H9 (cell line): ENCODE measurements at regions not wholly inside any gene's neighbourhood (a gene's known extent, or its start where the extent isn't known, plus 50 kb on each side); places are given as distances from the start of the nearest gene placed in this dataset.

Experiments used
- DNase-seq: peaks from one replicate; pipeline ENCODE4 v3.0.0-alpha.2; 2017
- H2AFZ ChIP-seq: one replicate; pipeline ENCODE4 v1.6.1; 2013; ENCODE audit warnings: mild to moderate bottlenecking, low read length, control low read depth, moderate library complexity
- H2AK5ac ChIP-seq: 2 replicates; pipeline ENCODE4 v1.6.1; 2013; ENCODE audit warnings: low read length, control low read depth, mixed read lengths; ENCODE audit not compliant: insufficient read length
- H2BK120ac ChIP-seq: one replicate; pipeline ENCODE4 v1.6.1; 2013; ENCODE audit warnings: low read depth, mild to moderate bottlenecking, low read length, control low read depth, inconsistent platforms; ENCODE audit not compliant: poor library complexity, severe bottlenecking
- H2BK12ac ChIP-seq: 2 replicates; pipeline ENCODE4 v1.6.1; 2013; ENCODE audit warnings: low read length, control low read depth, mixed read lengths, low read depth; ENCODE audit not compliant: insufficient read length
- H2BK15ac ChIP-seq: 2 replicates; pipeline ENCODE4 v1.6.1; 2013; ENCODE audit warnings: low read depth, low read length, control low read depth
- H2BK20ac ChIP-seq: one replicate; pipeline ENCODE4 v1.6.1; 2013; ENCODE audit warnings: low read depth, mild to moderate bottlenecking, low read length, control low read depth, inconsistent platforms; ENCODE audit not compliant: poor library complexity, severe bottlenecking
- H2BK5ac ChIP-seq: 2 replicates; pipeline ENCODE4 v1.6.1; 2013; ENCODE audit warnings: low read length, control low read depth, mixed read lengths; ENCODE audit not compliant: insufficient read length
- H3K14ac ChIP-seq: 2 replicates; pipeline ENCODE4 v1.6.1; 2013; ENCODE audit warnings: low read length, control low read depth; ENCODE audit not compliant: insufficient read depth
- H3K18ac ChIP-seq: 2 replicates; pipeline ENCODE4 v1.6.1; 2013; ENCODE audit warnings: low read depth, mild to moderate bottlenecking, mixed read lengths, low read length, control low read depth; ENCODE audit not compliant: insufficient read length
- H3K23ac ChIP-seq: 2 replicates; pipeline ENCODE4 v1.6.1; 2013; ENCODE audit warnings: low read length, control low read depth, mixed read lengths, low read depth; ENCODE audit not compliant: insufficient read length
- H3K23me2 ChIP-seq: 2 replicates; pipeline ENCODE4 v1.6.1; 2013; ENCODE audit warnings: low read depth, mild to moderate bottlenecking, mixed read lengths, low read length, control low read depth; ENCODE audit not compliant: insufficient read length, poor library complexity, severe bottlenecking
- H3K27ac ChIP-seq: 2 replicates; pipeline ENCODE4 v1.5.1; 2013; ENCODE audit warnings: low read length, control low read depth, mixed read lengths, low read depth; ENCODE audit not compliant: insufficient read length
- H3K27me3 ChIP-seq: 2 replicates; pipeline ENCODE4 v1.6.1; 2013; ENCODE audit warnings: low read length, control low read depth, inconsistent platforms; ENCODE audit not compliant: insufficient read depth
- H3K4ac ChIP-seq: 2 replicates; pipeline ENCODE4 v1.6.1; 2013; ENCODE audit warnings: low read depth, mild to moderate bottlenecking, control low read depth, inconsistent platforms, low read length, moderate library complexity
- H3K4me1 ChIP-seq: 2 replicates; pipeline ENCODE4 v1.6.1; 2013; ENCODE audit warnings: low read length, control low read depth, inconsistent platforms; ENCODE audit not compliant: insufficient read depth
- H3K4me2 ChIP-seq: 2 replicates; pipeline ENCODE4 v1.6.1; 2013; ENCODE audit warnings: low read length, control low read depth, mixed read lengths; ENCODE audit not compliant: insufficient read length, insufficient read depth
- H3K56ac ChIP-seq: 2 replicates; pipeline ENCODE4 v1.6.1; 2013; ENCODE audit warnings: low read depth, mild to moderate bottlenecking, mixed read lengths, low read length, control low read depth; ENCODE audit not compliant: insufficient read length
- H3K79me1 ChIP-seq: 2 replicates; pipeline ENCODE4 v1.6.1; 2013; ENCODE audit warnings: low read depth, mild to moderate bottlenecking, moderate library complexity, low read length, control low read depth, inconsistent platforms; ENCODE audit not compliant: insufficient read depth, poor library complexity, severe bottlenecking
- H3K79me2 ChIP-seq: 2 replicates; pipeline ENCODE4 v1.6.1; 2013; ENCODE audit warnings: low read length, control low read depth, inconsistent platforms; ENCODE audit not compliant: insufficient read depth
- H3K9ac ChIP-seq: 2 replicates; pipeline ENCODE4 v1.6.1; 2013; ENCODE audit warnings: low read length, control low read depth, mixed read lengths; ENCODE audit not compliant: insufficient read length; ENCODE audit errors: extremely low read depth
- H3K9me3 ChIP-seq: one replicate; pipeline ENCODE4 v1.6.1; 2013; ENCODE audit warnings: low read depth, low read length, inconsistent platforms; ENCODE audit not compliant: control insufficient read depth
- H3T11ph ChIP-seq: one replicate; pipeline ENCODE4 v1.6.1; 2013; ENCODE audit warnings: mild to moderate bottlenecking, low read length, control low read depth, inconsistent platforms
- H4K20me1 ChIP-seq: one replicate; pipeline ENCODE4 v1.6.1; 2013; ENCODE audit not compliant: control insufficient read depth, insufficient read length, insufficient read depth
- H4K5ac ChIP-seq: 2 replicates; pipeline ENCODE4 v1.6.1; 2013; ENCODE audit warnings: low read depth, mild to moderate bottlenecking, mixed read lengths, low read length, control low read depth; ENCODE audit not compliant: insufficient read length
- H4K8ac ChIP-seq: replicated peaks from 2 replicates; pipeline ENCODE4 v1.6.1; 2013; ENCODE audit warnings: low read length, control low read depth, mixed read lengths, low read depth; ENCODE audit not compliant: insufficient read length
- H4K91ac ChIP-seq: 2 replicates; pipeline ENCODE4 v1.6.1; 2013; ENCODE audit warnings: low read depth, mild to moderate bottlenecking, moderate library complexity, mixed read lengths, low read length, control low read depth; ENCODE audit not compliant: insufficient read length
- H3K27ac Mint-ChIP-seq, 3 experiments: 2 replicates in 2 of 3; 3 replicates in 1 of 3; pipeline ENCODE4 v1.8.0; 2020 to 2021; ENCODE audit warnings: mixed read lengths in 3 of 3, mild to moderate bottlenecking in 1 of 3, moderate library complexity in 1 of 3
- H3K27me3 Mint-ChIP-seq: 2 replicates; pipeline ENCODE4 v1.8.0; 2021; ENCODE audit warnings: low read depth, mild to moderate bottlenecking, moderate library complexity, mixed read lengths
- H3K36me3 Mint-ChIP-seq, 3 experiments: 2 replicates in 2 of 3; 3 replicates in 1 of 3; pipeline ENCODE4 v1.8.0; 2020 to 2021; ENCODE audit warnings: low read depth in 3 of 3, mixed read lengths in 3 of 3; ENCODE audit not compliant: insufficient read depth in 1 of 3
- H3K4me1 Mint-ChIP-seq, 2 experiments: 2 replicates each; pipeline ENCODE4 v1.8.0; 2020; ENCODE audit warnings: mixed read lengths in 2 of 2
- H3K4me3 Mint-ChIP-seq, 2 experiments: 2 replicates in 1 of 2; 3 replicates in 1 of 2; pipeline ENCODE4 v1.8.0; 2020 to 2021; ENCODE audit warnings: mild to moderate bottlenecking in 2 of 2, mixed read lengths in 2 of 2, moderate library complexity in 1 of 2
- H3K9me3 Mint-ChIP-seq, 2 experiments: 2 replicates in 1 of 2; 3 replicates in 1 of 2; pipeline ENCODE4 v1.8.0; 2020; ENCODE audit warnings: mild to moderate bottlenecking in 2 of 2, mixed read lengths in 2 of 2, moderate library complexity in 1 of 2
- CTCF ChIP-seq: fragments of 200-600 bp; sonication (generic); conservative IDR thresholded peaks from 3 replicates; pipeline ENCODE4 v1.8.0; 2021; ENCODE audit warnings: antibody characterized with exemption, mild to moderate bottlenecking
- WGBS: extraction: QIAGEN DNeasy Blood & Tissue Kit; methylation state at CpG from one replicate; pipeline ENCODE4 v1.1.7; 2013; ENCODE audit warnings: missing lambda C conversion rate, low lambda C conversion rate, mixed read lengths; ENCODE audit not compliant: insufficient read length; ENCODE audit errors: extremely low coverage; 5-methylcytosine and 5-hydroxymethylcytosine counted together

GRCh38 chr4:179415037-179415846, 1973.0 kb upstream of the AGA start:
- Histone ChIP-seq H4K5ac (no peak overlapping the region), H3T11ph (no peak overlapping the region), H4K8ac (no peak overlapping the region), H2AFZ (no peak overlapping the region), H2BK120ac (no peak overlapping the region), H3K27ac (no peak overlapping the region), H2BK5ac (no peak overlapping the region), H2BK20ac (no peak overlapping the region), H3K9ac (no peak overlapping the region), H3K9me3 (no peaks in the 10 kb centered on the region), H3K79me2 (no peaks in the 10 kb centered on the region), H3K14ac (no peak overlapping the region), H3K23me2 (no peaks in the 10 kb centered on the region), H3K79me1 (no peaks in the 10 kb centered on the region), H2BK12ac (no peak overlapping the region), H3K4me2 (no peak overlapping the region), H3K27me3 (no peaks in the 10 kb centered on the region), H3K4ac (no peak overlapping the region), H4K20me1 (no peaks in the 10 kb centered on the region), H3K18ac (no peak overlapping the region), H2AK5ac (no peak overlapping the region), H4K91ac (no peak overlapping the region), H3K23ac (no peak overlapping the region), H3K4me1 (peaks cover 7% of the 10 kb centered on the region), H3K56ac (no peak overlapping the region), H2BK15ac (no peak overlapping the region)
- no peaks in the 10 kb centered on the region for H3K27me3 Mint-ChIP-seq
- WGBS, result no CpG with 5 or more reads among the region's 1 CpG
- H3K9me3 Mint-ChIP-seq, result no peaks in the 10 kb centered on the region
- no peaks in the 10 kb centered on the region for H3K36me3 Mint-ChIP-seq
- no peak for DNase-seq
- peak overlapping the region in 1 of 3 experiments; percentile 47; a peak in 1 of 7 replicates for H3K27ac Mint-ChIP-seq
- H3K4me3 Mint-ChIP-seq, result peak overlapping the region in 1 of 2 experiments; percentile 13; a peak in 2 of 5 replicates
- no peak for TF ChIP-seq CTCF
- peaks cover 17% of the 10 kb centered on the region in 2 experiments for H3K4me1 Mint-ChIP-seq
